Uterus (tissue), 3 donors: ENCODE measurements at regions not wholly inside any gene's neighbourhood (a gene's known extent, or its start where the extent isn't known, plus 50 kb on each side); places are given as distances from the start of the nearest gene placed in this dataset.

ENCODE experiments used
- DNase-seq, 2 donors: peaks; one replicate each; pipeline ENCODE4 v3.0.0-alpha.2; 2019 to 2020
- H3K27ac ChIP-seq, 2 donors: fragments of 200-600 bp; sonication (generic); 1 replicate in 1 of 2; 2 replicates in 1 of 2; pipeline ENCODE4 v1.5.1; 2016 to 2018
- H3K27me3 ChIP-seq, 2 donors: fragments of 200-600 bp; sonication (generic); one replicate each; pipeline ENCODE4 v1.5.1; 2018 to 2019; ENCODE audit warnings: control low read depth in 1 of 2
- H3K36me3 ChIP-seq, 2 donors: fragments of 200-600 bp; sonication (generic); one replicate each; pipeline ENCODE4 v1.5.1; 2019; ENCODE audit warnings: control low read depth in 1 of 2
- H3K4me1 ChIP-seq, 2 donors: fragments of 200-600 bp; sonication (generic); one replicate each; pipeline ENCODE4 v1.5.1; 2018 to 2019; ENCODE audit warnings: control low read depth in 1 of 2
- H3K4me3 ChIP-seq, 2 donors: fragments of 200-600 bp; sonication (generic); 1 replicate in 1 of 2; 2 replicates in 1 of 2; pipeline ENCODE4 v1.5.1; 2018 to 2019; ENCODE audit warnings: mild to moderate bottlenecking in 1 of 2
- H3K9me3 ChIP-seq, 2 donors: fragments of 200-600 bp; sonication (generic); one replicate each; pipeline ENCODE4 v1.5.1; 2019; ENCODE audit warnings: control low read depth in 1 of 2
- POLR2A ChIP-seq, 2 donors: fragments of 450-650 bp; IDR thresholded peaks; one replicate each; pipeline ENCODE4 v1.6.1; 2016; ENCODE audit warnings: antibody characterized with exemption in 2 of 2, mild to moderate bottlenecking in 1 of 2, moderate library complexity in 1 of 2
- intact Hi-C: fragments of 100-400 bp; cut with DNase I; formaldehyde crosslinking; loops from one replicate; pipeline ENCODE4 v1.15.1; 2023; ENCODE audit warnings: low total_unique reads
- TF ChIP-seq, protein P1 (sequence below), 4 experiments: fragments of 200-600 bp in 2 of 4; fragments of 450-650 bp in 2 of 4; sonication (generic) in 2 of 4; IDR thresholded peaks; one replicate each; pipeline ENCODE4 v1.5.1; 2016 to 2019; ENCODE audit warnings: antibody characterized with exemption in 4 of 4, mild to moderate bottlenecking in 2 of 4, moderate library complexity in 1 of 4
- donor health status: DM: yes; HTN: yes; CAD: no.

DNA sequence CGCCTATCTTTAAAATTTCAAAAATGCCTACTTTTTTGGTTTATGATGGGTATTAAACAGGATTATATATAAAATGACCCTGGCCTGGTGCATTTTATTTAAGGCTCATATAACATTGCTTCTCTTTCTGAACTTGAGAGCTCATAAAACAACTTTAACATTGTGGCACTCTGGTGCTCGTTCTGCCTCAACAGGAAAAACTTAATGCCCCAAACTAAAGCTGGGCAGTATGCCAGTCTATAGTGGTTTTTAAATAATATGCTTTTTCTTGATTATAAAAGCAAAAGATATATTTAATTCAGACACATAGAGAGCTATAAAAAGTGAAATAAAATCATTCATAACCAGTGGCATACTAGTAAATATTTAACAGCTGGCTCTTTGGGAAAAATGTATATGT is 269.3 kb upstream of the GULP1 start:
- TF ChIP-seq, protein P1, sequence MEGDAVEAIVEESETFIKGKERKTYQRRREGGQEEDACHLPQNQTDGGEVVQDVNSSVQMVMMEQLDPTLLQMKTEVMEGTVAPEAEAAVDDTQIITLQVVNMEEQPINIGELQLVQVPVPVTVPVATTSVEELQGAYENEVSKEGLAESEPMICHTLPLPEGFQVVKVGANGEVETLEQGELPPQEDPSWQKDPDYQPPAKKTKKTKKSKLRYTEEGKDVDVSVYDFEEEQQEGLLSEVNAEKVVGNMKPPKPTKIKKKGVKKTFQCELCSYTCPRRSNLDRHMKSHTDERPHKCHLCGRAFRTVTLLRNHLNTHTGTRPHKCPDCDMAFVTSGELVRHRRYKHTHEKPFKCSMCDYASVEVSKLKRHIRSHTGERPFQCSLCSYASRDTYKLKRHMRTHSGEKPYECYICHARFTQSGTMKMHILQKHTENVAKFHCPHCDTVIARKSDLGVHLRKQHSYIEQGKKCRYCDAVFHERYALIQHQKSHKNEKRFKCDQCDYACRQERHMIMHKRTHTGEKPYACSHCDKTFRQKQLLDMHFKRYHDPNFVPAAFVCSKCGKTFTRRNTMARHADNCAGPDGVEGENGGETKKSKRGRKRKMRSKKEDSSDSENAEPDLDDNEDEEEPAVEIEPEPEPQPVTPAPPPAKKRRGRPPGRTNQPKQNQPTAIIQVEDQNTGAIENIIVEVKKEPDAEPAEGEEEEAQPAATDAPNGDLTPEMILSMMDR (IDR thresholded peaks at IDR 0.05) = no peak
- TF ChIP-seq POLR2A (IDR thresholded peaks at IDR 0.05) = no peak
- H3K36me3 ChIP-seq = no peaks in the 10 kb centered on the region
- no peak for DNase-seq
- intact Hi-C loops = no loop called here
- H3K27ac ChIP-seq = no peak overlapping the region
- no peaks in the 10 kb centered on the region for H3K4me1 ChIP-seq
- no peaks in the 10 kb centered on the region for H3K9me3 ChIP-seq
- no peaks in the 10 kb centered on the region for H3K27me3 ChIP-seq
- no peak overlapping the region for H3K4me3 ChIP-seq

DNA sequence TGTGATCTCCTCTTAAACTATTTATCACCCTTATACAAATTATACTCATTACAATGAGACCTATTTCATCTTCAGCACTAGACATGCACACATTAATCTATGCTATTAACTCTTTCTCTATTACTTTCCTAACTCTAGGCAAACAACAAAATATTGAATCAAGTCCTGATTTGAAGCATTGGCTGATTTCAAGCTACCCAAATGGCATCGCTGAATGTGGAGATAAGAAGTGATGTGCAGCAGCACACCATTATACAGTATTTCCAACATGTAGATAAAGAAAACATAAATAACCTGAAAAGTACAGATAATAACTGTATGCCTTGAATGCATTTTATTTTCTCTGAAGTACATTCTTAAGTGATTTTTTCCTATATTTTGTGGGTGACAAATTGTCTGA is 268.6 kb upstream of the GULP1 start:
- Histone ChIP-seq H3K27me3 (no peaks in the 10 kb centered on the region), H3K4me3 (no peak overlapping the region), H3K4me1 (no peaks in the 10 kb centered on the region), H3K36me3 (no peaks in the 10 kb centered on the region), H3K9me3 (no peaks in the 10 kb centered on the region), H3K27ac (no peak overlapping the region)
- TF ChIP-seq, protein P1 (IDR thresholded peaks at IDR 0.05) = no peak
- TF ChIP-seq POLR2A (IDR thresholded peaks at IDR 0.05) = no peak
- intact Hi-C loops = no loop called here
- DNase-seq = no peak

DNA sequence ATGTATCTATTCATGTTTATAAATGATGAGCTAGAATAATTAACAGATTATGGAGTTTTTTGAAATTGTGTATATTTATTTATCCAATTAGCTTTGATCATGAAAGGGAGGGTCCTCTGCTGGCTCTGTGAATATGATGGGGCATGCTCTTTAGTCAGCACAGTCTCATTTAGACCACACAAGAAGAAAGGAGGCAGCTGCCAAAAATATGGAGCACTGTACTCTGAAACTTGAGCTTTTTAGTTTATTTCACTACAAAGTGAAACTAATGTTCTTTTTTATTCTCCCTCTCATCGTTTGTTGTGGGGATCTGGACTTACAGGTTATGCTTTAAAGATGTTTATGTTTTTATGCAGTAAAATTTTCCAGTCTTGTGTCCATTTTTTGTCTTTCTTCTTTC is 266.9 kb upstream of the GULP1 start:
- no peak for DNase-seq
- intact Hi-C loops = no loop called here
- Histone ChIP-seq H3K4me3 (no peak overlapping the region), H3K9me3 (no peaks in the 10 kb centered on the region), H3K27me3 (no peaks in the 10 kb centered on the region), H3K4me1 (no peaks in the 10 kb centered on the region), H3K27ac (no peak overlapping the region), H3K36me3 (no peaks in the 10 kb centered on the region)
- no peak for TF ChIP-seq POLR2A (IDR thresholded peaks at IDR 0.05)
- TF ChIP-seq, protein P1 (IDR thresholded peaks at IDR 0.05) = no peak

DNA sequence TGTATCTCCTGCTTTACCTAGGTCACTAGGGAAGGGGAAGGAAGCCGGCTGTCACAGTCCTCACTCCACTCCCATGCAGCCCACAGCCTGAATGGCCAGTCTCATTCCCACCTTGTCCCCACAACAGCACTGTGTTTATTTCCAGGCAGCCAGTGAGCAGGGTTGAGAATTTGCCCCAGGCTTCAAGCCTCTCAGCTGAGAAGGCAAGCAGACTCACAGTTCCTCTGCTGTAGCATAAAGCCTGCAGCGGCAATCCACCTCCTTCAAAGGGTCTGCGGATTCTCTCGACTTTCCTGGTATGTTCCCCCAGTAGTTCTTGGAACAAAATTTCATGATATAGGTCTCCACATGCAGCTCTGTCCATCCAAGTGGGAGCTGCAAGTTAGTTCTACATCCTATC is 262.9 kb upstream of the GULP1 start:
- Histone ChIP-seq H3K27ac (no peak overlapping the region), H3K36me3 (no peaks in the 10 kb centered on the region), H3K9me3 (no peaks in the 10 kb centered on the region), H3K4me1 (no peaks in the 10 kb centered on the region), H3K27me3 (no peaks in the 10 kb centered on the region), H3K4me3 (no peak overlapping the region)
- DNase-seq = no peak
- intact Hi-C loops = no loop called here
- no peak for TF ChIP-seq POLR2A (IDR thresholded peaks at IDR 0.05)
- TF ChIP-seq, protein P1 (IDR thresholded peaks at IDR 0.05) = no peak

DNA sequence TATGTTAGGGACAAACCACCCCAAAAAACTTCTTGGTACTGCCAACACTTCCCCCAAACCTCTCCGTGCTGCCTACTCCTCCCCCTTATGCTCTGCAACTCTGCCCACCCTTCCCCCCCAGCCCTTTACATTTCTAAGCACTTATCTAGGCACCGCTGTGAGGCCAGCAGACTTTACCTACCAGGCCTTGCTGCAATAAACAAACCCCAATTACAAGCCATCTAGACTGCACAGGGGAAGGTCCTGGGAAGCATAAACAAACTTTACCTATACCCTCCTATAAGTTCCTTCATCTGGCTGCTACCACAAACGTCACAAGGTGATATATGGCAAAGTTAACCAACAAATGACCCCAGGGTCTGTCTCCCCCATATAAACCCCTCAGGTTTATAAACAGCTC is 259.4 kb upstream of the GULP1 start:
- no peak overlapping the region for H3K27ac ChIP-seq
- H3K27me3 ChIP-seq = no peaks in the 10 kb centered on the region
- H3K4me1 ChIP-seq = no peaks in the 10 kb centered on the region
- H3K36me3 ChIP-seq = no peaks in the 10 kb centered on the region
- intact Hi-C loops = no loop called here
- H3K9me3 ChIP-seq = no peaks in the 10 kb centered on the region
- H3K4me3 ChIP-seq = no peak overlapping the region
- no peak for TF ChIP-seq POLR2A (IDR thresholded peaks at IDR 0.05)
- TF ChIP-seq, protein P1 (IDR thresholded peaks at IDR 0.05) = no peak
- no peak for DNase-seq
